ENCODE measurements at regions not wholly inside any gene's neighbourhood (a gene's known extent, or its start where the extent isn't known, plus 50 kb on each side); places are given as distances from the start of the nearest gene placed in this dataset.

GRCh38 chr2:234724850-234725249, 227.0 kb upstream of the SH3BP4 start:
- no peak overlapping the region for H2BK5ac ChIP-seq (ENCODE audit: insufficient read length, low read length)
- peaks cover 16 to 19% of the 10 kb centered on the region in 2 experiments for H3K4me1 Mint-ChIP-seq
- H3K14ac ChIP-seq (ENCODE audit: insufficient read depth, low read length): no peak overlapping the region
- no peaks in the 10 kb centered on the region for H3K36me3 Mint-ChIP-seq (ENCODE audit: insufficient read depth in 1 of 3, low read depth in 3 of 3)
- H3K9me3 ChIP-seq (ENCODE audit: control insufficient read depth, low read depth, low read length): no peaks in the 10 kb centered on the region
- no peak overlapping the region for H2AK5ac ChIP-seq (ENCODE audit: insufficient read length, low read length)
- no peak overlapping the region for H3K56ac ChIP-seq (ENCODE audit: insufficient read length, low read depth, low read length)
- WGBS (ENCODE audit: extremely low coverage, insufficient read length, low lambda C conversion rate): no CpG with 5 or more reads among the region's 4 CpGs
- no peak overlapping the region for H4K91ac ChIP-seq (ENCODE audit: insufficient read length, low read depth, low read length)
- H3T11ph ChIP-seq (ENCODE audit: low read length): no peak overlapping the region
- no peak overlapping the region for H3K9ac ChIP-seq (ENCODE audit: extremely low read depth, insufficient read length, low read length)
- no peak overlapping the region for H3K18ac ChIP-seq (ENCODE audit: insufficient read length, low read depth, low read length)
- H4K5ac ChIP-seq (ENCODE audit: insufficient read length, low read depth, low read length): no peak overlapping the region
- H4K20me1 ChIP-seq (ENCODE audit: control insufficient read depth, insufficient read depth, insufficient read length): no peaks in the 10 kb centered on the region
- no peak overlapping the region for H3K4me3 Mint-ChIP-seq
- H3K79me2 ChIP-seq (ENCODE audit: insufficient read depth, low read length): no peaks in the 10 kb centered on the region
- H2BK12ac ChIP-seq (ENCODE audit: insufficient read length, low read depth, low read length): no peak overlapping the region
- H3K79me1 ChIP-seq (ENCODE audit: insufficient read depth, low read depth, low read length, poor library complexity, severe bottlenecking): no peaks in the 10 kb centered on the region
- H3K27me3 ChIP-seq (ENCODE audit: insufficient read depth, low read length): no peaks in the 10 kb centered on the region
- H3K27ac ChIP-seq (ENCODE audit: insufficient read length, low read depth, low read length): no peak overlapping the region
- peaks cover 3% of the 10 kb centered on the region; the same call in 1 of the 2 replicates for H3K4me1 ChIP-seq (ENCODE audit: insufficient read depth, low read length)
- no peak overlapping the region for H2BK20ac ChIP-seq (ENCODE audit: low read depth, low read length, poor library complexity, severe bottlenecking)
- H3K9me3 Mint-ChIP-seq: no peaks in the 10 kb centered on the region
- H3K4ac ChIP-seq (ENCODE audit: low read depth, low read length): no peak overlapping the region
- no peak for DNase-seq
- H3K23me2 ChIP-seq (ENCODE audit: insufficient read length, low read depth, low read length, poor library complexity, severe bottlenecking): no peaks in the 10 kb centered on the region
- H3K23ac ChIP-seq (ENCODE audit: insufficient read length, low read depth, low read length): no peak overlapping the region
- H3K4me2 ChIP-seq (ENCODE audit: insufficient read depth, insufficient read length, low read length): no peak overlapping the region
- no peak overlapping the region for H2BK120ac ChIP-seq (ENCODE audit: low read depth, low read length, poor library complexity, severe bottlenecking)
- H2BK15ac ChIP-seq (ENCODE audit: low read depth, low read length): no peak overlapping the region
- no peak overlapping the region for H2AFZ ChIP-seq (ENCODE audit: low read length)
- no peak overlapping the region for H3K27ac Mint-ChIP-seq
- TF ChIP-seq CTCF (conservative IDR thresholded peaks at IDR 0.05): no peak
- H4K8ac ChIP-seq (replicated peaks; ENCODE audit: insufficient read length, low read depth, low read length): no peak overlapping the region
- no peaks in the 10 kb centered on the region for H3K27me3 Mint-ChIP-seq (ENCODE audit: low read depth)
